IMR-90 (cell line): ENCODE measurements at regions not wholly inside any gene's neighbourhood (a gene's known extent, or its start where the extent isn't known, plus 50 kb on each side); places are given as distances from the start of the nearest gene placed in this dataset.

Experiments
- ATAC-seq: fragments of 200-7000 bp; cut with Tn5 transposase; 2 replicates; pipeline ENCODE4 v1.9.1; 2020; ENCODE audit warnings: low read depth, mild to moderate bottlenecking, moderate library complexity
- BruUV-seq: library from RNA; stranded (reverse); fragments of 400-500 nt; replicated peaks from 2 replicates; lab custom pipeline; 2021; lab: Mats Ljungman, UMichigan
- CTCF ChIA-PET: fragments of 300-600 bp; formaldehyde crosslinking; extraction: SDS; loops from one replicate; lab custom pipeline; 2021; ENCODE audit warnings: antibody characterized with exemption; lab: Yijun Ruan, JAX
- POLR2A ChIA-PET: fragments of 300-600 bp; sonication (Branson Sonifier 250); formaldehyde crosslinking; loops from one replicate; lab custom pipeline; 2022; ENCODE audit warnings: antibody characterized with exemption; ENCODE audit not compliant: unreplicated experiment; lab: Charles Lee
- DNase-seq: peaks from one replicate; pipeline ENCODE4 v3.0.0; 2013
- H2AFZ ChIP-seq: replicated peaks from 2 replicates; pipeline ENCODE3; 2013; ENCODE audit warnings: low read length, mild to moderate bottlenecking; ENCODE audit not compliant: poor library complexity
- H2AK5ac ChIP-seq: 2 replicates; pipeline ENCODE4 v1.6.1; 2013; ENCODE audit warnings: low read depth, low read length, inconsistent platforms
- H2AK9ac ChIP-seq: replicated peaks from 2 replicates; pipeline ENCODE3; 2013; ENCODE audit warnings: mild to moderate bottlenecking, low read depth, low read length, moderate library complexity; ENCODE audit not compliant: poor library complexity
- H2BK120ac ChIP-seq: 2 replicates; pipeline ENCODE4 v1.6.1; 2013; ENCODE audit warnings: low read depth, low read length, inconsistent platforms
- H2BK15ac ChIP-seq: 3 replicates; pipeline ENCODE4 v1.6.1; 2013; ENCODE audit warnings: low read depth, low read length, inconsistent platforms
- H2BK20ac ChIP-seq: 2 replicates; pipeline ENCODE4 v1.6.1; 2013; ENCODE audit warnings: low read depth, mild to moderate bottlenecking, inconsistent platforms, low read length, moderate library complexity
- H2BK5ac ChIP-seq: 2 replicates; pipeline ENCODE4 v1.6.1; 2013; ENCODE audit warnings: mild to moderate bottlenecking, low read depth, low read length, inconsistent platforms; ENCODE audit not compliant: poor library complexity, severe bottlenecking
- H3K14ac ChIP-seq: replicated peaks from 2 replicates; pipeline ENCODE4 v1.6.1; 2013; ENCODE audit warnings: low read depth, low read length, inconsistent platforms
- H3K18ac ChIP-seq: 2 replicates; pipeline ENCODE4 v1.6.1; 2013; ENCODE audit warnings: low read depth, low read length, control low read depth
- H3K23ac ChIP-seq: 2 replicates; pipeline ENCODE4 v1.6.1; 2013; ENCODE audit warnings: low read depth, low read length, inconsistent platforms
- H3K27ac ChIP-seq: 2 replicates; pipeline ENCODE4 v1.5.1; 2013; ENCODE audit warnings: mild to moderate bottlenecking, control low read depth, low read length; ENCODE audit not compliant: insufficient read depth
- H3K27me3 ChIP-seq: 2 replicates; pipeline ENCODE4 v1.6.1; 2013; ENCODE audit warnings: low read length; ENCODE audit not compliant: control insufficient read depth, insufficient read depth
- H3K36me3 ChIP-seq: 2 replicates; pipeline ENCODE4 v1.6.1; 2013; ENCODE audit warnings: low read length, mixed read lengths; ENCODE audit not compliant: control insufficient read depth, insufficient read depth
- H3K4ac ChIP-seq: 2 replicates; pipeline ENCODE4 v1.6.1; 2013; ENCODE audit warnings: low read depth, low read length, inconsistent platforms
- H3K4me1 ChIP-seq: 2 replicates; pipeline ENCODE4 v1.6.1; 2013; ENCODE audit warnings: low read length, mixed read lengths; ENCODE audit not compliant: control insufficient read depth, insufficient read depth
- H3K4me2 ChIP-seq: 2 replicates; pipeline ENCODE4 v1.6.1; 2013; ENCODE audit warnings: low read depth, mild to moderate bottlenecking, control low read depth, low read length, moderate library complexity
- H3K4me3 ChIP-seq: 2 replicates; pipeline ENCODE4 v1.5.1; 2013; ENCODE audit warnings: low read depth, mild to moderate bottlenecking, control low read depth, low read length, moderate library complexity; ENCODE audit not compliant: insufficient read depth
- H3K56ac ChIP-seq: 2 replicates; pipeline ENCODE4 v1.6.1; 2013; ENCODE audit warnings: low read length, inconsistent platforms; ENCODE audit not compliant: insufficient read depth; ENCODE audit errors: extremely low read depth
- H3K79me1 ChIP-seq, 2 experiments: 2 replicates each; pipeline ENCODE4 v1.6.1; 2013; ENCODE audit warnings: low read length in 2 of 2, inconsistent platforms in 1 of 2, low read depth in 1 of 2
- H3K9ac ChIP-seq: 2 replicates; pipeline ENCODE4 v1.6.1; 2013; ENCODE audit warnings: low read depth, low read length, control low read depth
- H3K9me1 ChIP-seq: 2 replicates; pipeline ENCODE4 v1.6.1; 2013; ENCODE audit warnings: low read length, inconsistent platforms; ENCODE audit not compliant: insufficient read depth
- H3K9me3 ChIP-seq: 2 replicates; pipeline ENCODE4 v1.6.1; 2013; ENCODE audit warnings: low read length; ENCODE audit not compliant: control insufficient read depth, insufficient read depth
- H4K20me1 ChIP-seq: 2 replicates; pipeline ENCODE4 v1.6.1; 2013; ENCODE audit warnings: low read length, inconsistent platforms; ENCODE audit not compliant: insufficient read depth
- H4K5ac ChIP-seq: 2 replicates; pipeline ENCODE4 v1.6.1; 2013; ENCODE audit warnings: mild to moderate bottlenecking, low read depth, low read length, control low read depth
- H4K8ac ChIP-seq, 2 experiments: 2 replicates each; pipeline ENCODE4 v1.6.1; 2013; ENCODE audit warnings: low read depth in 2 of 2, low read length in 2 of 2, control low read depth in 1 of 2, inconsistent platforms in 1 of 2
- H4K91ac ChIP-seq: 2 replicates; pipeline ENCODE4 v1.6.1; 2013; ENCODE audit warnings: low read depth, low read length, inconsistent platforms; ENCODE audit not compliant: insufficient read depth
- BHLHE40 ChIP-seq: fragments of 150-350 bp; IDR thresholded peaks from 2 replicates; pipeline ENCODE4 v1.6.1; 2016; ENCODE audit warnings: mild to moderate bottlenecking, low read depth, low read length
- CEBPB ChIP-seq: IDR thresholded peaks from 2 replicates; pipeline ENCODE4 v1.6.1; 2012; ENCODE audit warnings: low read depth, low read length, improper control_type of control experiment
- CHD1 ChIP-seq: IDR thresholded peaks from 2 replicates; pipeline ENCODE4 v1.6.1; 2012; ENCODE audit warnings: low read depth, low read length, improper control_type of control experiment
- FOS ChIP-seq: fragments of 150-350 bp; IDR thresholded peaks from 2 replicates; pipeline ENCODE4 v1.6.1; 2016; ENCODE audit warnings: low read depth, low read length
- MAFK ChIP-seq: IDR thresholded peaks from 2 replicates; pipeline ENCODE4 v1.6.1; 2012; ENCODE audit warnings: low read depth, low read length, improper control_type of control experiment
- MAZ ChIP-seq: IDR thresholded peaks from 2 replicates; pipeline ENCODE4 v1.6.1; 2012; ENCODE audit warnings: low read depth, mild to moderate bottlenecking, low read length, improper control_type of control experiment, moderate library complexity, borderline replicate concordance
- MXI1 ChIP-seq: IDR thresholded peaks from 2 replicates; pipeline ENCODE4 v1.6.1; 2012; ENCODE audit warnings: low read depth, mild to moderate bottlenecking, low read length, moderate library complexity, borderline replicate concordance
- NFE2L2 ChIP-seq: fragments of 150-350 bp; IDR thresholded peaks from 2 replicates; pipeline ENCODE4 v1.6.1; 2016; ENCODE audit warnings: low read depth, mild to moderate bottlenecking, low read length
- POLR2A ChIP-seq: IDR thresholded peaks from 2 replicates; pipeline ENCODE4 v1.6.1; 2012; ENCODE audit warnings: mild to moderate bottlenecking, low read depth, low read length
- RAD21 ChIP-seq: IDR thresholded peaks from 2 replicates; pipeline ENCODE4 v1.6.1; 2012; ENCODE audit warnings: low read length, improper control_type of control experiment
- RCOR1 ChIP-seq: IDR thresholded peaks from 2 replicates; pipeline ENCODE4 v1.6.1; 2012; ENCODE audit warnings: mild to moderate bottlenecking, low read length, improper control_type of control experiment; ENCODE audit not compliant: insufficient replicate concordance
- RFX5 ChIP-seq: IDR thresholded peaks from 2 replicates; pipeline ENCODE4 v1.8.0; 2012; ENCODE audit warnings: low read depth, mild to moderate bottlenecking, low read length, moderate library complexity
- SMC3 ChIP-seq: fragments of 150-350 bp; IDR thresholded peaks from 2 replicates; pipeline ENCODE4 v1.6.1; 2016; ENCODE audit warnings: low read depth, mild to moderate bottlenecking, antibody characterized with exemption, low read length, moderate library complexity
- WGBS, 2 experiments: methylation state at CpG; one replicate each; pipeline versions ENCODE4 v1.1.5 to v1.1.7; 2013; ENCODE audit warnings: missing lambda C conversion rate in 2 of 2; ENCODE audit not compliant: insufficient read length in 1 of 2; ENCODE audit errors: extremely low coverage in 2 of 2; 5-methylcytosine and 5-hydroxymethylcytosine counted together
- dilution Hi-C: fragments of 300-500 bp; cut with HindIII; formaldehyde crosslinking; loops from one replicate; pipeline ENCODE4 v1.14.3; 2018; ENCODE audit warnings: low sequenced_read_pairs; ENCODE audit not compliant: unreplicated experiment
- in situ Hi-C: fragments of 300-500 bp; cut with MboI; formaldehyde crosslinking; loops from 3 replicates; pipeline ENCODE4 v1.14.3; 2019; ENCODE audit warnings: low sequenced_read_pairs, inconsistent platforms, mixed read lengths
- intact Hi-C: fragments of 100-400 bp; cut with micrococcal nuclease; formaldehyde crosslinking; loops from 2 replicates; pipeline ENCODE4 v1.10.0; 2022
- TF ChIP-seq, protein P1 (sequence below): fragments of 150-350 bp; IDR thresholded peaks from 2 replicates; pipeline ENCODE4 v1.6.1; 2016; ENCODE audit warnings: low read depth, mild to moderate bottlenecking, low read length, moderate library complexity, borderline replicate concordance
- TF ChIP-seq, protein P2 (sequence below): fragments of 150-350 bp; IDR thresholded peaks from 2 replicates; pipeline ENCODE4 v1.6.1; 2017; ENCODE audit warnings: mild to moderate bottlenecking, antibody characterized with exemption, low read length, low read depth
- TF ChIP-seq, protein P3 (sequence below): conservative IDR thresholded peaks from 2 replicates; pipeline ENCODE4 v1.5.1; 2012; ENCODE audit warnings: mild to moderate bottlenecking, low read depth, low read length, improper control_type of control experiment

DNA sequence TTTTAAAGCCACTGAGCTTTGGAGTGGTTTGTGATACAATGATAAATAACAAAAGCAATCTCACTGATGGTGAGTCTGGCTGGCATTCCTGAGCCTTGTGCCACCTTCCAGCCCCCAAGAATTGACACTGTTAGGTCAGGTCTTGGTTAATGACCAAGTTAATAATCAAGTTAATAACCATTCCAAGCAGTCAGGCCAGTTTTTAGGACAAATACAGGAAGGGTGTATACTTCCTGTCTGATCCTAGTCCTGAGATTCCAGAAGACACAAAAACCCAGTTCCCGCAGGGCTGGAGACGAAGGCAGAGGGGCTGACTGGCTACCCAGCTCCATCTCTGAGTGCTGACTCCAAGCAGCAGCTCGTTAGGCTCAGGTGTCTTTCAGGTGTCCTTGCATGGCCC is 74.6 kb upstream of the LAPTM4A start:
- H3K4me3 ChIP-seq: no peak overlapping the region
- H2BK5ac ChIP-seq: no peak overlapping the region
- DNase-seq (no peak), ATAC-seq (no peak)
- H2BK20ac ChIP-seq: no peak overlapping the region
- BruUV-seq: no TSS peak
- intact Hi-C loops (no loop called here), dilution Hi-C loops (no loop called here), in situ Hi-C loops (no loop called here)
- H4K91ac ChIP-seq: no peak overlapping the region
- no peak overlapping the region for H2BK120ac ChIP-seq
- no peak overlapping the region for H2AK9ac ChIP-seq
- H4K20me1 ChIP-seq: no peaks in the 10 kb centered on the region
- H3K9ac ChIP-seq: no peak overlapping the region
- H3K27ac ChIP-seq: no peak overlapping the region
- ChIA-PET POLR2A (no interaction called here), CTCF (no interaction called here)
- H3K9me3 ChIP-seq: no peaks in the 10 kb centered on the region
- H3K14ac ChIP-seq: no peak overlapping the region
- H3K4me2 ChIP-seq: no peak overlapping the region
- no peak overlapping the region for H3K18ac ChIP-seq
- H2AFZ ChIP-seq: no peak overlapping the region
- no peak overlapping the region for H3K23ac ChIP-seq
- H3K4me1 ChIP-seq: peaks cover 3% of the 10 kb centered on the region
- H3K36me3 ChIP-seq: no peaks in the 10 kb centered on the region
- H3K9me1 ChIP-seq: no peaks in the 10 kb centered on the region
- no peak overlapping the region for H3K4ac ChIP-seq
- H2BK15ac ChIP-seq: no peak overlapping the region
- no peak overlapping the region for H4K5ac ChIP-seq
- H4K8ac ChIP-seq: no peak overlapping the region
- no peak overlapping the region for H3K56ac ChIP-seq
- H3K27me3 ChIP-seq: peaks cover 13% of the 10 kb centered on the region
- no peak for TF ChIP-seq POLR2A
- TF ChIP-seq NFE2L2: no peak
- no peak for TF ChIP-seq MAZ
- TF ChIP-seq, protein P1, sequence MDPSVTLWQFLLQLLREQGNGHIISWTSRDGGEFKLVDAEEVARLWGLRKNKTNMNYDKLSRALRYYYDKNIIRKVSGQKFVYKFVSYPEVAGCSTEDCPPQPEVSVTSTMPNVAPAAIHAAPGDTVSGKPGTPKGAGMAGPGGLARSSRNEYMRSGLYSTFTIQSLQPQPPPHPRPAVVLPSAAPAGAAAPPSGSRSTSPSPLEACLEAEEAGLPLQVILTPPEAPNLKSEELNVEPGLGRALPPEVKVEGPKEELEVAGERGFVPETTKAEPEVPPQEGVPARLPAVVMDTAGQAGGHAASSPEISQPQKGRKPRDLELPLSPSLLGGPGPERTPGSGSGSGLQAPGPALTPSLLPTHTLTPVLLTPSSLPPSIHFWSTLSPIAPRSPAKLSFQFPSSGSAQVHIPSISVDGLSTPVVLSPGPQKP: no peak
- no peak for TF ChIP-seq MAFK
- TF ChIP-seq FOS: no peak
- TF ChIP-seq RAD21: no peak
- no peak for TF ChIP-seq MXI1
- TF ChIP-seq, protein P2, sequence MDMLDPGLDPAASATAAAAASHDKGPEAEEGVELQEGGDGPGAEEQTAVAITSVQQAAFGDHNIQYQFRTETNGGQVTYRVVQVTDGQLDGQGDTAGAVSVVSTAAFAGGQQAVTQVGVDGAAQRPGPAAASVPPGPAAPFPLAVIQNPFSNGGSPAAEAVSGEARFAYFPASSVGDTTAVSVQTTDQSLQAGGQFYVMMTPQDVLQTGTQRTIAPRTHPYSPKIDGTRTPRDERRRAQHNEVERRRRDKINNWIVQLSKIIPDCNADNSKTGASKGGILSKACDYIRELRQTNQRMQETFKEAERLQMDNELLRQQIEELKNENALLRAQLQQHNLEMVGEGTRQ: no peak
- no peak for TF ChIP-seq SMC3
- no peak for TF ChIP-seq RCOR1
- TF ChIP-seq, protein P3, sequence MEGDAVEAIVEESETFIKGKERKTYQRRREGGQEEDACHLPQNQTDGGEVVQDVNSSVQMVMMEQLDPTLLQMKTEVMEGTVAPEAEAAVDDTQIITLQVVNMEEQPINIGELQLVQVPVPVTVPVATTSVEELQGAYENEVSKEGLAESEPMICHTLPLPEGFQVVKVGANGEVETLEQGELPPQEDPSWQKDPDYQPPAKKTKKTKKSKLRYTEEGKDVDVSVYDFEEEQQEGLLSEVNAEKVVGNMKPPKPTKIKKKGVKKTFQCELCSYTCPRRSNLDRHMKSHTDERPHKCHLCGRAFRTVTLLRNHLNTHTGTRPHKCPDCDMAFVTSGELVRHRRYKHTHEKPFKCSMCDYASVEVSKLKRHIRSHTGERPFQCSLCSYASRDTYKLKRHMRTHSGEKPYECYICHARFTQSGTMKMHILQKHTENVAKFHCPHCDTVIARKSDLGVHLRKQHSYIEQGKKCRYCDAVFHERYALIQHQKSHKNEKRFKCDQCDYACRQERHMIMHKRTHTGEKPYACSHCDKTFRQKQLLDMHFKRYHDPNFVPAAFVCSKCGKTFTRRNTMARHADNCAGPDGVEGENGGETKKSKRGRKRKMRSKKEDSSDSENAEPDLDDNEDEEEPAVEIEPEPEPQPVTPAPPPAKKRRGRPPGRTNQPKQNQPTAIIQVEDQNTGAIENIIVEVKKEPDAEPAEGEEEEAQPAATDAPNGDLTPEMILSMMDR: no peak
- no peak for TF ChIP-seq CHD1
- TF ChIP-seq RFX5: no peak
- TF ChIP-seq BHLHE40: no peak
- TF ChIP-seq CEBPB: no peak
- H2AK5ac ChIP-seq: no peak overlapping the region
- H3K79me1 ChIP-seq: no peaks in the 10 kb centered on the region
- WGBS, 2 experiments: 78% methylated on average over 3 of the region's 3 CpGs; no CpG with 5 or more reads in 1 of the 2 experiments
